Uterus (tissue), 2 donors: ENCODE measurements at regions not wholly inside any gene's neighbourhood (a gene's known extent, or its start where the extent isn't known, plus 50 kb on each side); places are given as distances from the start of the nearest gene placed in this dataset.

Experiments
- POLR2A ChIP-seq, 2 donors: fragments of 450-650 bp; IDR thresholded peaks; one replicate each; pipeline ENCODE4 v1.6.1; 2016; ENCODE audit warnings: antibody characterized with exemption in 2 of 2, mild to moderate bottlenecking in 1 of 2, moderate library complexity in 1 of 2
- TF ChIP-seq, protein P1 (sequence below), 4 experiments: fragments of 200-600 bp in 2 of 4; fragments of 450-650 bp in 2 of 4; sonication (generic) in 2 of 4; IDR thresholded peaks; one replicate each; pipeline ENCODE4 v1.5.1; 2016 to 2019; ENCODE audit warnings: antibody characterized with exemption in 4 of 4, mild to moderate bottlenecking in 2 of 4, moderate library complexity in 1 of 4

GRCh38 chr4:123896446-123897071 is 500.0 kb downstream of the SPRY1 start:
- TF ChIP-seq, protein P1, sequence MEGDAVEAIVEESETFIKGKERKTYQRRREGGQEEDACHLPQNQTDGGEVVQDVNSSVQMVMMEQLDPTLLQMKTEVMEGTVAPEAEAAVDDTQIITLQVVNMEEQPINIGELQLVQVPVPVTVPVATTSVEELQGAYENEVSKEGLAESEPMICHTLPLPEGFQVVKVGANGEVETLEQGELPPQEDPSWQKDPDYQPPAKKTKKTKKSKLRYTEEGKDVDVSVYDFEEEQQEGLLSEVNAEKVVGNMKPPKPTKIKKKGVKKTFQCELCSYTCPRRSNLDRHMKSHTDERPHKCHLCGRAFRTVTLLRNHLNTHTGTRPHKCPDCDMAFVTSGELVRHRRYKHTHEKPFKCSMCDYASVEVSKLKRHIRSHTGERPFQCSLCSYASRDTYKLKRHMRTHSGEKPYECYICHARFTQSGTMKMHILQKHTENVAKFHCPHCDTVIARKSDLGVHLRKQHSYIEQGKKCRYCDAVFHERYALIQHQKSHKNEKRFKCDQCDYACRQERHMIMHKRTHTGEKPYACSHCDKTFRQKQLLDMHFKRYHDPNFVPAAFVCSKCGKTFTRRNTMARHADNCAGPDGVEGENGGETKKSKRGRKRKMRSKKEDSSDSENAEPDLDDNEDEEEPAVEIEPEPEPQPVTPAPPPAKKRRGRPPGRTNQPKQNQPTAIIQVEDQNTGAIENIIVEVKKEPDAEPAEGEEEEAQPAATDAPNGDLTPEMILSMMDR (IDR thresholded peaks at IDR 0.05): no peak
- TF ChIP-seq POLR2A (IDR thresholded peaks at IDR 0.05): no peak
